H9 (cell line): ENCODE measurements at regions not wholly inside any gene's neighbourhood (a gene's known extent, or its start where the extent isn't known, plus 50 kb on each side); places are given as distances from the start of the nearest gene placed in this dataset.

Source experiments
- DNase-seq: peaks from one replicate; pipeline ENCODE4 v3.0.0-alpha.2; 2017
- H2AFZ ChIP-seq: one replicate; pipeline ENCODE4 v1.6.1; 2013; ENCODE audit warnings: mild to moderate bottlenecking, low read length, control low read depth, moderate library complexity
- H2AK5ac ChIP-seq: 2 replicates; pipeline ENCODE4 v1.6.1; 2013; ENCODE audit warnings: low read length, control low read depth, mixed read lengths; ENCODE audit not compliant: insufficient read length
- H2BK120ac ChIP-seq: one replicate; pipeline ENCODE4 v1.6.1; 2013; ENCODE audit warnings: low read depth, mild to moderate bottlenecking, low read length, control low read depth, inconsistent platforms; ENCODE audit not compliant: poor library complexity, severe bottlenecking
- H2BK12ac ChIP-seq: 2 replicates; pipeline ENCODE4 v1.6.1; 2013; ENCODE audit warnings: low read length, control low read depth, mixed read lengths, low read depth; ENCODE audit not compliant: insufficient read length
- H2BK15ac ChIP-seq: 2 replicates; pipeline ENCODE4 v1.6.1; 2013; ENCODE audit warnings: low read depth, low read length, control low read depth
- H2BK20ac ChIP-seq: one replicate; pipeline ENCODE4 v1.6.1; 2013; ENCODE audit warnings: low read depth, mild to moderate bottlenecking, low read length, control low read depth, inconsistent platforms; ENCODE audit not compliant: poor library complexity, severe bottlenecking
- H2BK5ac ChIP-seq: 2 replicates; pipeline ENCODE4 v1.6.1; 2013; ENCODE audit warnings: low read length, control low read depth, mixed read lengths; ENCODE audit not compliant: insufficient read length
- H3K14ac ChIP-seq: 2 replicates; pipeline ENCODE4 v1.6.1; 2013; ENCODE audit warnings: low read length, control low read depth; ENCODE audit not compliant: insufficient read depth
- H3K18ac ChIP-seq: 2 replicates; pipeline ENCODE4 v1.6.1; 2013; ENCODE audit warnings: low read depth, mild to moderate bottlenecking, mixed read lengths, low read length, control low read depth; ENCODE audit not compliant: insufficient read length
- H3K23ac ChIP-seq: 2 replicates; pipeline ENCODE4 v1.6.1; 2013; ENCODE audit warnings: low read length, control low read depth, mixed read lengths, low read depth; ENCODE audit not compliant: insufficient read length
- H3K23me2 ChIP-seq: 2 replicates; pipeline ENCODE4 v1.6.1; 2013; ENCODE audit warnings: low read depth, mild to moderate bottlenecking, mixed read lengths, low read length, control low read depth; ENCODE audit not compliant: insufficient read length, poor library complexity, severe bottlenecking
- H3K27ac ChIP-seq: 2 replicates; pipeline ENCODE4 v1.5.1; 2013; ENCODE audit warnings: low read length, control low read depth, mixed read lengths, low read depth; ENCODE audit not compliant: insufficient read length
- H3K27me3 ChIP-seq: 2 replicates; pipeline ENCODE4 v1.6.1; 2013; ENCODE audit warnings: low read length, control low read depth, inconsistent platforms; ENCODE audit not compliant: insufficient read depth
- H3K4ac ChIP-seq: 2 replicates; pipeline ENCODE4 v1.6.1; 2013; ENCODE audit warnings: low read depth, mild to moderate bottlenecking, control low read depth, inconsistent platforms, low read length, moderate library complexity
- H3K4me1 ChIP-seq: 2 replicates; pipeline ENCODE4 v1.6.1; 2013; ENCODE audit warnings: low read length, control low read depth, inconsistent platforms; ENCODE audit not compliant: insufficient read depth
- H3K4me2 ChIP-seq: 2 replicates; pipeline ENCODE4 v1.6.1; 2013; ENCODE audit warnings: low read length, control low read depth, mixed read lengths; ENCODE audit not compliant: insufficient read length, insufficient read depth
- H3K56ac ChIP-seq: 2 replicates; pipeline ENCODE4 v1.6.1; 2013; ENCODE audit warnings: low read depth, mild to moderate bottlenecking, mixed read lengths, low read length, control low read depth; ENCODE audit not compliant: insufficient read length
- H3K79me1 ChIP-seq: 2 replicates; pipeline ENCODE4 v1.6.1; 2013; ENCODE audit warnings: low read depth, mild to moderate bottlenecking, moderate library complexity, low read length, control low read depth, inconsistent platforms; ENCODE audit not compliant: insufficient read depth, poor library complexity, severe bottlenecking
- H3K79me2 ChIP-seq: 2 replicates; pipeline ENCODE4 v1.6.1; 2013; ENCODE audit warnings: low read length, control low read depth, inconsistent platforms; ENCODE audit not compliant: insufficient read depth
- H3K9ac ChIP-seq: 2 replicates; pipeline ENCODE4 v1.6.1; 2013; ENCODE audit warnings: low read length, control low read depth, mixed read lengths; ENCODE audit not compliant: insufficient read length; ENCODE audit errors: extremely low read depth
- H3K9me3 ChIP-seq: one replicate; pipeline ENCODE4 v1.6.1; 2013; ENCODE audit warnings: low read depth, low read length, inconsistent platforms; ENCODE audit not compliant: control insufficient read depth
- H3T11ph ChIP-seq: one replicate; pipeline ENCODE4 v1.6.1; 2013; ENCODE audit warnings: mild to moderate bottlenecking, low read length, control low read depth, inconsistent platforms
- H4K20me1 ChIP-seq: one replicate; pipeline ENCODE4 v1.6.1; 2013; ENCODE audit not compliant: control insufficient read depth, insufficient read length, insufficient read depth
- H4K5ac ChIP-seq: 2 replicates; pipeline ENCODE4 v1.6.1; 2013; ENCODE audit warnings: low read depth, mild to moderate bottlenecking, mixed read lengths, low read length, control low read depth; ENCODE audit not compliant: insufficient read length
- H4K8ac ChIP-seq: replicated peaks from 2 replicates; pipeline ENCODE4 v1.6.1; 2013; ENCODE audit warnings: low read length, control low read depth, mixed read lengths, low read depth; ENCODE audit not compliant: insufficient read length
- H4K91ac ChIP-seq: 2 replicates; pipeline ENCODE4 v1.6.1; 2013; ENCODE audit warnings: low read depth, mild to moderate bottlenecking, moderate library complexity, mixed read lengths, low read length, control low read depth; ENCODE audit not compliant: insufficient read length
- H3K27ac Mint-ChIP-seq, 3 experiments: 2 replicates in 2 of 3; 3 replicates in 1 of 3; pipeline ENCODE4 v1.8.0; 2020 to 2021; ENCODE audit warnings: mixed read lengths in 3 of 3, mild to moderate bottlenecking in 1 of 3, moderate library complexity in 1 of 3
- H3K27me3 Mint-ChIP-seq: 2 replicates; pipeline ENCODE4 v1.8.0; 2021; ENCODE audit warnings: low read depth, mild to moderate bottlenecking, moderate library complexity, mixed read lengths
- H3K36me3 Mint-ChIP-seq, 3 experiments: 2 replicates in 2 of 3; 3 replicates in 1 of 3; pipeline ENCODE4 v1.8.0; 2020 to 2021; ENCODE audit warnings: low read depth in 3 of 3, mixed read lengths in 3 of 3; ENCODE audit not compliant: insufficient read depth in 1 of 3
- H3K4me1 Mint-ChIP-seq, 2 experiments: 2 replicates each; pipeline ENCODE4 v1.8.0; 2020; ENCODE audit warnings: mixed read lengths in 2 of 2
- H3K4me3 Mint-ChIP-seq, 2 experiments: 2 replicates in 1 of 2; 3 replicates in 1 of 2; pipeline ENCODE4 v1.8.0; 2020 to 2021; ENCODE audit warnings: mild to moderate bottlenecking in 2 of 2, mixed read lengths in 2 of 2, moderate library complexity in 1 of 2
- H3K9me3 Mint-ChIP-seq, 2 experiments: 2 replicates in 1 of 2; 3 replicates in 1 of 2; pipeline ENCODE4 v1.8.0; 2020; ENCODE audit warnings: mild to moderate bottlenecking in 2 of 2, mixed read lengths in 2 of 2, moderate library complexity in 1 of 2
- WGBS: extraction: QIAGEN DNeasy Blood & Tissue Kit; methylation state at CpG from one replicate; pipeline ENCODE4 v1.1.7; 2013; ENCODE audit warnings: missing lambda C conversion rate, low lambda C conversion rate, mixed read lengths; ENCODE audit not compliant: insufficient read length; ENCODE audit errors: extremely low coverage; 5-methylcytosine and 5-hydroxymethylcytosine counted together
- TF ChIP-seq, protein P1 (sequence below): fragments of 200-600 bp; sonication (generic); conservative IDR thresholded peaks from 3 replicates; pipeline ENCODE4 v1.8.0; 2021; ENCODE audit warnings: antibody characterized with exemption, mild to moderate bottlenecking

DNA sequence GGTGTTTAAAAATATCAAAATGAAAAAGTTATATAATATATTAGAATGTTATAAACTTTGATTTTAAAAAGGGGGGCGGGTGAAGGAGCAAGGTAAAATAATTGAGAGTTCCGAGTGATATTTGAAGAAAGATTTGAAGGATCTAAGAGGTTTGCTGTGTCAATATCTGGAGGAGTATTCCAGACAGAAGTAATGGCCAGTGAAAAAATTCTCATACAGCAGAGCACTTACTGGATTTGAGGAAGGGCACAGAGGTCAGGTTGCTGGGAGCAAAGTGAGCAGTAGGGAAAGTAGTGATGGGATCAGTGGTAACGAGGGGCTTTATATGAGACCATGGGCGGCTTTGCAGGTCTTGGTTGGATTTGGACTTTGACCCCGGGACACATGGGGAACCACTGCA is 531.5 kb downstream of the ADCYAP1 start:
- Histone ChIP-seq H4K91ac (no peak overlapping the region), H3K23ac (no peak overlapping the region), H2BK120ac (no peak overlapping the region), H4K20me1 (no peaks in the 10 kb centered on the region), H4K5ac (no peak overlapping the region), H3K9me3 (no peaks in the 10 kb centered on the region), H3T11ph (no peak overlapping the region), H2BK15ac (no peak overlapping the region), H2BK20ac (no peak overlapping the region), H3K23me2 (no peaks in the 10 kb centered on the region), H2BK5ac (no peak overlapping the region), H3K79me2 (no peaks in the 10 kb centered on the region), H3K18ac (no peak overlapping the region), H3K79me1 (no peaks in the 10 kb centered on the region), H4K8ac (no peak overlapping the region), H3K14ac (no peak overlapping the region), H3K56ac (no peak overlapping the region), H3K4ac (no peak overlapping the region), H3K9ac (no peak overlapping the region), H2BK12ac (no peak overlapping the region), H3K4me1 (no peaks in the 10 kb centered on the region), H3K27me3 (no peaks in the 10 kb centered on the region), H3K4me2 (no peak overlapping the region), H3K27ac (no peak overlapping the region), H2AK5ac (no peak overlapping the region), H2AFZ (no peak overlapping the region)
- H3K4me1 Mint-ChIP-seq, result no peaks in the 10 kb centered on the region
- 100% methylated on average over 1 of the region's 5 CpGs for WGBS
- H3K36me3 Mint-ChIP-seq, result no peaks in the 10 kb centered on the region
- H3K9me3 Mint-ChIP-seq, result no peaks in the 10 kb centered on the region
- H3K4me3 Mint-ChIP-seq, result no peak overlapping the region
- TF ChIP-seq, protein P1, sequence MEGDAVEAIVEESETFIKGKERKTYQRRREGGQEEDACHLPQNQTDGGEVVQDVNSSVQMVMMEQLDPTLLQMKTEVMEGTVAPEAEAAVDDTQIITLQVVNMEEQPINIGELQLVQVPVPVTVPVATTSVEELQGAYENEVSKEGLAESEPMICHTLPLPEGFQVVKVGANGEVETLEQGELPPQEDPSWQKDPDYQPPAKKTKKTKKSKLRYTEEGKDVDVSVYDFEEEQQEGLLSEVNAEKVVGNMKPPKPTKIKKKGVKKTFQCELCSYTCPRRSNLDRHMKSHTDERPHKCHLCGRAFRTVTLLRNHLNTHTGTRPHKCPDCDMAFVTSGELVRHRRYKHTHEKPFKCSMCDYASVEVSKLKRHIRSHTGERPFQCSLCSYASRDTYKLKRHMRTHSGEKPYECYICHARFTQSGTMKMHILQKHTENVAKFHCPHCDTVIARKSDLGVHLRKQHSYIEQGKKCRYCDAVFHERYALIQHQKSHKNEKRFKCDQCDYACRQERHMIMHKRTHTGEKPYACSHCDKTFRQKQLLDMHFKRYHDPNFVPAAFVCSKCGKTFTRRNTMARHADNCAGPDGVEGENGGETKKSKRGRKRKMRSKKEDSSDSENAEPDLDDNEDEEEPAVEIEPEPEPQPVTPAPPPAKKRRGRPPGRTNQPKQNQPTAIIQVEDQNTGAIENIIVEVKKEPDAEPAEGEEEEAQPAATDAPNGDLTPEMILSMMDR, result no peak
- no peak overlapping the region for H3K27ac Mint-ChIP-seq
- DNase-seq, result no peak
- H3K27me3 Mint-ChIP-seq, result no peaks in the 10 kb centered on the region; the same call in 1 of the 2 replicates
